H1 (cell line): ENCODE measurements at regions not wholly inside any gene's neighbourhood (a gene's known extent, or its start where the extent isn't known, plus 50 kb on each side); places are given as distances from the start of the nearest gene placed in this dataset.

ENCODE experiments used
- CTCF ChIA-PET: fragments of 300-600 bp; sonication (Branson Sonifier 250); formaldehyde crosslinking; loops from one replicate; lab custom pipeline; 2021; ENCODE audit not compliant: partially characterized antibody; lab: Charles Lee
- POLR2A ChIA-PET: fragments of 300-600 bp; sonication (Branson Sonifier 250); formaldehyde crosslinking; loops from one replicate; lab custom pipeline; 2021; ENCODE audit warnings: inconsistent platforms; ENCODE audit not compliant: partially characterized antibody; lab: Charles Lee
- DNase-seq, 2 experiments: peaks; one replicate each; pipeline versions ENCODE4 v3.0.0 to v3.0.0-alpha.2; 2010 to 2022; ENCODE audit warnings: low spot score in 2 of 2, low read depth in 1 of 2, mixed read lengths in 1 of 2
- FAIRE-seq: peaks from 2 replicates; lab custom pipeline; 2011; peaks lifted over from hg19 to GRCh38; lab: Jason Lieb, UNC
- H2AFZ ChIP-seq: 2 replicates; pipeline ENCODE4 v1.8.1; 2012; ENCODE audit warnings: low read length, inconsistent platforms
- H2AK5ac ChIP-seq: 2 replicates; pipeline ENCODE4 v1.6.1; 2013; ENCODE audit warnings: low read depth, low read length
- H2BK120ac ChIP-seq: replicated peaks from 2 replicates; pipeline ENCODE3; 2013; ENCODE audit warnings: low read depth, low read length, inconsistent platforms
- H2BK12ac ChIP-seq: 2 replicates; pipeline ENCODE4 v1.6.1; 2013; ENCODE audit warnings: low read depth, low read length
- H2BK15ac ChIP-seq: 2 replicates; pipeline ENCODE4 v1.6.1; 2013; ENCODE audit warnings: low read length
- H2BK20ac ChIP-seq: 2 replicates; pipeline ENCODE4 v1.6.1; 2013; ENCODE audit warnings: low read length
- H2BK5ac ChIP-seq: 2 replicates; pipeline ENCODE4 v1.6.1; 2013; ENCODE audit warnings: low read depth, low read length
- H3K14ac ChIP-seq: 2 replicates; pipeline ENCODE4 v1.6.1; 2013; ENCODE audit warnings: inconsistent platforms; ENCODE audit not compliant: insufficient read length
- H3K18ac ChIP-seq: 2 replicates; pipeline ENCODE4 v1.6.1; 2013; ENCODE audit warnings: low read length; ENCODE audit errors: extremely low read depth
- H3K23ac ChIP-seq: 2 replicates; pipeline ENCODE4 v1.6.1; 2013; ENCODE audit warnings: inconsistent platforms; ENCODE audit not compliant: insufficient read length
- H3K23me2 ChIP-seq: 2 replicates; pipeline ENCODE4 v1.6.1; 2013; ENCODE audit warnings: low read depth, low read length
- H3K27ac ChIP-seq: 2 replicates; pipeline ENCODE4 v1.6.1; 2011; ENCODE audit warnings: low read depth, low read length, inconsistent platforms
- H3K27me3 ChIP-seq, 4 experiments: replicated peaks in 1 of 4; 1 replicate in 1 of 4; 2 replicates in 3 of 4; pipeline versions ENCODE4 v1.6.1 to v1.8.1; 2011 to 2013; ENCODE audit warnings: low read length in 3 of 4, mild to moderate bottlenecking in 3 of 4, inconsistent platforms in 2 of 4, mixed read lengths in 2 of 4, moderate library complexity in 1 of 4; ENCODE audit not compliant: control insufficient read depth in 3 of 4, insufficient read depth in 3 of 4; ENCODE audit errors: extremely low read depth in 1 of 4
- H3K36me3 ChIP-seq, 4 experiments: 2 replicates each; pipeline versions ENCODE4 v1.6.1 to v1.8.1; 2011 to 2013; ENCODE audit warnings: mild to moderate bottlenecking in 4 of 4, low read length in 3 of 4, moderate library complexity in 2 of 4, control low read depth in 1 of 4, inconsistent platforms in 1 of 4; ENCODE audit not compliant: insufficient read depth in 4 of 4, control insufficient read depth in 2 of 4
- H3K4ac ChIP-seq: replicated peaks from 2 replicates; pipeline ENCODE3; 2013; ENCODE audit warnings: low read length, low read depth, mixed read lengths, inconsistent platforms; ENCODE audit not compliant: insufficient read length
- H3K4me1 ChIP-seq, 4 experiments: replicated peaks in 1 of 4; 1 replicate in 1 of 4; 2 replicates in 3 of 4; pipeline versions ENCODE4 v1.6.1 to v1.8.1; 2011 to 2013; ENCODE audit warnings: low read length in 3 of 4, inconsistent platforms in 2 of 4, mixed read lengths in 1 of 4; ENCODE audit not compliant: insufficient read depth in 4 of 4, control insufficient read depth in 3 of 4
- H3K4me2 ChIP-seq, 2 experiments: 2 replicates each; pipeline versions ENCODE4 v1.6.1 to v1.8.1; 2011 to 2013; ENCODE audit warnings: low read depth in 2 of 2, low read length in 2 of 2, control low read depth in 1 of 2, inconsistent platforms in 1 of 2, mild to moderate bottlenecking in 1 of 2; ENCODE audit not compliant: insufficient read depth in 1 of 2
- H3K4me3 ChIP-seq, 4 experiments: fragments of 200-600, 300-600 bp in 1 of 4; sonication (generic), shearing (Covaris generic), sonication (Bioruptor Twin) in 1 of 4; 2 replicates each; pipeline versions ENCODE4 v1.5.1 to v1.8.1; 2011 to 2016; ENCODE audit warnings: low read length in 4 of 4, low read depth in 3 of 4, control low read depth in 2 of 4, inconsistent platforms in 2 of 4, mild to moderate bottlenecking in 2 of 4, mixed read lengths in 1 of 4, moderate library complexity in 1 of 4; ENCODE audit not compliant: insufficient read depth in 2 of 4; ENCODE audit errors: extremely low read depth in 1 of 4
- H3K56ac ChIP-seq: replicated peaks from 2 replicates; pipeline ENCODE3; 2013; ENCODE audit warnings: low read depth, mild to moderate bottlenecking, mixed read lengths, low read length, inconsistent platforms; ENCODE audit not compliant: insufficient read length
- H3K79me1 ChIP-seq: 2 replicates; pipeline ENCODE4 v1.6.1; 2013; ENCODE audit warnings: low read depth, low read length, control low read depth
- H3K79me2 ChIP-seq, 2 experiments: 2 replicates each; pipeline versions ENCODE4 v1.6.1 to v1.8.1; 2012 to 2013; ENCODE audit warnings: low read length in 2 of 2, mild to moderate bottlenecking in 2 of 2, inconsistent platforms in 1 of 2; ENCODE audit not compliant: insufficient read depth in 2 of 2, control insufficient read depth in 1 of 2
- H3K9ac ChIP-seq, 4 experiments: replicated peaks in 1 of 4; 1 replicate in 1 of 4; 2 replicates in 3 of 4; pipeline versions ENCODE4 v1.6.1 to v1.8.1; 2011 to 2013; ENCODE audit warnings: low read depth in 3 of 4, low read length in 3 of 4, control low read depth in 2 of 4, mild to moderate bottlenecking in 2 of 4, moderate library complexity in 2 of 4, inconsistent platforms in 1 of 4; ENCODE audit errors: extremely low read depth in 1 of 4
- H3K9me3 ChIP-seq, 2 experiments: 2 replicates each; pipeline versions ENCODE4 v1.6.1 to v1.8.1; 2012 to 2013; ENCODE audit warnings: mild to moderate bottlenecking in 2 of 2, moderate library complexity in 2 of 2, control low read depth in 1 of 2, inconsistent platforms in 1 of 2, low read depth in 1 of 2, low read length in 1 of 2, mixed read lengths in 1 of 2; ENCODE audit not compliant: insufficient read depth in 2 of 2
- H4K20me1 ChIP-seq, 2 experiments: replicated peaks in 1 of 2; 2 replicates each; pipeline versions ENCODE3 to v1.8.1; 2011 to 2013; ENCODE audit warnings: inconsistent platforms in 2 of 2, low read length in 2 of 2, mild to moderate bottlenecking in 1 of 2; ENCODE audit not compliant: insufficient read depth in 2 of 2, control insufficient read depth in 1 of 2
- H4K5ac ChIP-seq: 2 replicates; pipeline ENCODE4 v1.6.1; 2013; ENCODE audit warnings: low read length, low read depth, mixed read lengths, inconsistent platforms; ENCODE audit not compliant: insufficient read length
- H4K8ac ChIP-seq: 2 replicates; pipeline ENCODE4 v1.8.0; 2013; ENCODE audit warnings: mild to moderate bottlenecking, moderate library complexity, low read length, inconsistent platforms; ENCODE audit not compliant: insufficient read depth; ENCODE audit errors: extremely low read depth
- H4K91ac ChIP-seq: replicated peaks from 2 replicates; pipeline ENCODE3; 2013; ENCODE audit warnings: low read length, mixed read lengths, inconsistent platforms; ENCODE audit not compliant: insufficient read length
- CHD2 ChIP-seq: IDR thresholded peaks from 2 replicates; pipeline ENCODE4 v1.6.1; 2012; ENCODE audit warnings: low read length, improper control_type of control experiment
- GTF2F1 ChIP-seq: IDR thresholded peaks from 2 replicates; pipeline ENCODE4 v1.6.1; 2012; ENCODE audit warnings: low read depth, low read length, improper control_type of control experiment, borderline replicate concordance
- KDM1A ChIP-seq: fragments of 200-600, 300-600 bp; sonication (generic); IDR thresholded peaks from 2 replicates; pipeline ENCODE4 v1.7.1; 2016; ENCODE audit warnings: mild to moderate bottlenecking, low read length, borderline replicate concordance
- RAD21 ChIP-seq, 2 experiments: IDR thresholded peaks in 1 of 2; conservative IDR thresholded peaks in 1 of 2; 2 replicates each; pipeline ENCODE4 v1.6.1; 2011; ENCODE audit warnings: low read depth in 2 of 2, low read length in 2 of 2, improper control_type of control experiment in 1 of 2, inconsistent platforms in 1 of 2, mild to moderate bottlenecking in 1 of 2, moderate library complexity in 1 of 2
- RBBP5 ChIP-seq: IDR thresholded peaks from 2 replicates; pipeline ENCODE4 v1.7.1; 2012; ENCODE audit warnings: low read depth, mild to moderate bottlenecking, inconsistent platforms, low read length, moderate library complexity, borderline replicate concordance
- RFX5 ChIP-seq: IDR thresholded peaks from 2 replicates; pipeline ENCODE4 v1.6.1; 2011; ENCODE audit warnings: low read depth, low read length, improper control_type of control experiment, borderline replicate concordance
- SAP30 ChIP-seq: fragments of 300-600 bp; sonication (generic); IDR thresholded peaks from 2 replicates; pipeline ENCODE4 v1.7.1; 2012; ENCODE audit warnings: low read length, moderate library complexity, mild to moderate bottlenecking, inconsistent platforms; ENCODE audit not compliant: insufficient read depth, insufficient replicate concordance
- SP2 ChIP-seq: IDR thresholded peaks from 2 replicates; pipeline ENCODE4 v1.6.1; 2012; ENCODE audit warnings: mild to moderate bottlenecking, low read length, inconsistent platforms
- SUZ12 ChIP-seq: fragments of 200-600 bp; sonication (generic); IDR thresholded peaks from 2 replicates; pipeline ENCODE4 v1.6.1; 2012; ENCODE audit warnings: mild to moderate bottlenecking, inconsistent platforms, low read length, moderate library complexity, mixed read lengths
- TCF12 ChIP-seq: IDR thresholded peaks from 2 replicates; pipeline ENCODE4 v1.6.1; 2011; ENCODE audit warnings: low read depth, mild to moderate bottlenecking, low read length
- TEAD4 ChIP-seq: IDR thresholded peaks from 2 replicates; pipeline ENCODE4 v1.6.1; 2012; ENCODE audit warnings: low read depth, low read length, inconsistent platforms, mixed read lengths
- TF ChIP-seq, protein P1 (sequence below): IDR thresholded peaks from 2 replicates; pipeline ENCODE4 v1.6.1; 2011; ENCODE audit warnings: low read length, improper control_type of control experiment

- Histone ChIP-seq H3K9ac (no peak overlapping the region), H3K23ac (no peak overlapping the region), H3K4ac (no peak overlapping the region), H4K91ac (no peak overlapping the region), H3K36me3 (no peaks in the 10 kb centered on the region), H3K9me3 (no peaks in the 10 kb centered on the region), H2BK20ac (no peak overlapping the region), H2AK5ac (no peak overlapping the region), H3K27ac (no peak overlapping the region), H2BK15ac (no peak overlapping the region), H4K8ac (no peak overlapping the region), H2BK12ac (no peak overlapping the region), H4K20me1 (no peaks in the 10 kb centered on the region), H3K18ac (no peak overlapping the region), H3K27me3 (no peaks in the 10 kb centered on the region), H3K4me2 (no peak overlapping the region), H3K56ac (no peak overlapping the region), H3K4me1 (no peaks in the 10 kb centered on the region)
- DNase-seq = no peak
- POLR2A ChIA-PET = no interaction called here
- TF ChIP-seq TCF12 = no peak
- TF ChIP-seq, protein P1, sequence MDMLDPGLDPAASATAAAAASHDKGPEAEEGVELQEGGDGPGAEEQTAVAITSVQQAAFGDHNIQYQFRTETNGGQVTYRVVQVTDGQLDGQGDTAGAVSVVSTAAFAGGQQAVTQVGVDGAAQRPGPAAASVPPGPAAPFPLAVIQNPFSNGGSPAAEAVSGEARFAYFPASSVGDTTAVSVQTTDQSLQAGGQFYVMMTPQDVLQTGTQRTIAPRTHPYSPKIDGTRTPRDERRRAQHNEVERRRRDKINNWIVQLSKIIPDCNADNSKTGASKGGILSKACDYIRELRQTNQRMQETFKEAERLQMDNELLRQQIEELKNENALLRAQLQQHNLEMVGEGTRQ = no peak
- TF ChIP-seq SAP30 = no peak
- no peak for TF ChIP-seq CHD2
- TF ChIP-seq RBBP5 = no peak
- TF ChIP-seq SP2 = no peak
- no peak for TF ChIP-seq SUZ12
- no peak for TF ChIP-seq GTF2F1
- no peak for TF ChIP-seq RFX5
- TF ChIP-seq RAD21 (IDR thresholded peaks at IDR 0.05 in 1 of 2, conservative IDR thresholded peaks at IDR 0.05 in 1 of 2; ENCODE audit: low read depth in 2 of 2, low read length in 2 of 2) = no peak
- TF ChIP-seq KDM1A = no peak
- no peak for TF ChIP-seq TEAD4
- TF ChIP-seq, all 59 proteins: peak for 0
- H3K79me2 ChIP-seq = no peaks in the 10 kb centered on the region
- CTCF ChIA-PET = interaction anchor here (0.5 to 1.4 kb wide), 2 partner anchors 10 to 121 kb away, joined by 3 read pairs; partner anchors contain the start of gene PTPRK
- H2BK5ac ChIP-seq = no peak overlapping the region
- H3K4me3 ChIP-seq = no peak overlapping the region
- no peak overlapping the region for H2AFZ ChIP-seq
- no peak overlapping the region for H2BK120ac ChIP-seq
- no peak overlapping the region for H3K14ac ChIP-seq
- no peaks in the 10 kb centered on the region; the same call in 1 of the 2 replicates for H3K23me2 ChIP-seq
- H4K5ac ChIP-seq = no peak overlapping the region
- H3K79me1 ChIP-seq = no peaks in the 10 kb centered on the region
- no peak for FAIRE-seq
Observed at GRCh38 chr6:128641703-128642102, 121.3 kb upstream of the PTPRK start.
